ENCODE measurements at regions not wholly inside any gene's neighbourhood (a gene's known extent, or its start where the extent isn't known, plus 50 kb on each side); places are given as distances from the start of the nearest gene placed in this dataset.
"Not testable (repeated sequence)": the region's sequence is repeated elsewhere in the genome, so short reads cannot be mapped to it uniquely, and the experiment has no call there.

GRCh38 chr4:131750469-131750868 is 1398.6 kb upstream of the PCDH10 start:
- H3K27me3 ChIP-seq (replicated peaks; ENCODE audit: control insufficient read depth, insufficient read depth, low read length); H3K4me3 ChIP-seq (replicated peaks; ENCODE audit: low read depth, low read length); DNase-seq (ENCODE audit: extremely low read depth, insufficient read length); H3K36me3 ChIP-seq (ENCODE audit: control insufficient read depth, insufficient read depth, low read length): not testable (repeated sequence)

GRCh38 chr4:131762234-131762633 is 1386.9 kb upstream of the PCDH10 start:
- not testable (repeated sequence) for DNase-seq (ENCODE audit: extremely low read depth, insufficient read length); H3K36me3 ChIP-seq (ENCODE audit: control insufficient read depth, insufficient read depth, low read length); H3K4me3 ChIP-seq (replicated peaks; ENCODE audit: low read depth, low read length); H3K27me3 ChIP-seq (replicated peaks; ENCODE audit: control insufficient read depth, insufficient read depth, low read length)

- H3K4me3 ChIP-seq (replicated peaks; ENCODE audit: low read depth, low read length): no peak overlapping the region
- peak; percentile 1 for DNase-seq (ENCODE audit: extremely low read depth, insufficient read length)
- no peak for TF ChIP-seq CTCF (IDR thresholded peaks at IDR 0.05; ENCODE audit: insufficient read depth, low read length, poor library complexity, severe bottlenecking)
- no peaks in the 10 kb centered on the region for H3K27me3 ChIP-seq (replicated peaks; ENCODE audit: control insufficient read depth, insufficient read depth, low read length)
- H3K36me3 ChIP-seq (ENCODE audit: control insufficient read depth, insufficient read depth, low read length): no peaks in the 10 kb centered on the region
Measured at GRCh38 chr4:131764730-131765129, 1384.4 kb upstream of the PCDH10 start.

GRCh38 chr4:131774382-131774781 is 1374.7 kb upstream of the PCDH10 start:
- not testable (repeated sequence) for H3K27me3 ChIP-seq (replicated peaks; ENCODE audit: control insufficient read depth, insufficient read depth, low read length); H3K36me3 ChIP-seq (ENCODE audit: control insufficient read depth, insufficient read depth, low read length); DNase-seq (ENCODE audit: extremely low read depth, insufficient read length); H3K4me3 ChIP-seq (replicated peaks; ENCODE audit: low read depth, low read length)

GRCh38 chr4:131810565-131810964 is 1338.5 kb upstream of the PCDH10 start:
- H3K36me3 ChIP-seq (ENCODE audit: control insufficient read depth, insufficient read depth, low read length); DNase-seq (ENCODE audit: extremely low read depth, insufficient read length); H3K4me3 ChIP-seq (replicated peaks; ENCODE audit: low read depth, low read length); H3K27me3 ChIP-seq (replicated peaks; ENCODE audit: control insufficient read depth, insufficient read depth, low read length): not testable (repeated sequence)
